OCI-LY7 (cell line): ENCODE measurements at regions not wholly inside any gene's neighbourhood (a gene's known extent, or its start where the extent isn't known, plus 50 kb on each side); places are given as distances from the start of the nearest gene placed in this dataset.

Experiments used
- BruUV-seq: library from RNA; stranded (reverse); fragments of 400-500 nt; replicated peaks from 2 replicates; lab custom pipeline; 2021; lab: Mats Ljungman, UMichigan
- CTCF ChIA-PET: fragments of 300-600 bp; sonication (Branson Sonifier 250); formaldehyde crosslinking; loops from one replicate; lab custom pipeline; 2022; ENCODE audit warnings: antibody characterized with exemption; ENCODE audit not compliant: unreplicated experiment; lab: Charles Lee
- POLR2A ChIA-PET: fragments of 300-600 bp; sonication (Branson Sonifier 250); formaldehyde crosslinking; loops from one replicate; lab custom pipeline; 2022; ENCODE audit warnings: antibody characterized with exemption; lab: Charles Lee
- DNase-seq: peaks from one replicate; pipeline ENCODE4 v3.0.0-alpha.2; 2015; ENCODE audit warnings: low spot score
- H2AFZ ChIP-seq: fragments of 200-600 bp; sonication (generic), shearing (Covaris generic); 2 replicates; pipeline ENCODE4 v1.6.1; 2014; ENCODE audit warnings: mild to moderate bottlenecking, antibody characterized with exemption, low read length, moderate library complexity
- H3K27ac ChIP-seq: fragments of 200-600 bp; sonication (generic); 2 replicates; pipeline ENCODE4 v1.5.1; 2014; ENCODE audit warnings: mixed run types, low read depth, mild to moderate bottlenecking, moderate library complexity, low read length, inconsistent platforms; ENCODE audit not compliant: poor library complexity, severe bottlenecking
- H3K36me3 ChIP-seq: fragments of 200-600 bp; sonication (generic); 2 replicates; pipeline ENCODE4 v1.6.1; 2014; ENCODE audit warnings: mild to moderate bottlenecking, antibody characterized with exemption, low read length, moderate library complexity, mixed read lengths; ENCODE audit not compliant: insufficient read depth
- H3K4me1 ChIP-seq: fragments of 200-600 bp; sonication (generic); 2 replicates; pipeline ENCODE4 v1.5.1; 2014; ENCODE audit warnings: mild to moderate bottlenecking, low read length; ENCODE audit not compliant: insufficient read depth, poor library complexity, severe bottlenecking
- H3K4me2 ChIP-seq: fragments of 200-600 bp; sonication (generic); 2 replicates; pipeline ENCODE4 v1.6.1; 2014; ENCODE audit warnings: mild to moderate bottlenecking, low read length
- H3K4me3 ChIP-seq: fragments of 200-600 bp; sonication (generic); 2 replicates; pipeline ENCODE4 v1.5.1; 2014; ENCODE audit warnings: mild to moderate bottlenecking, low read depth, low read length; ENCODE audit not compliant: poor library complexity, severe bottlenecking
- H3K79me2 ChIP-seq: fragments of 200-600 bp; sonication (generic); 2 replicates; pipeline ENCODE4 v1.6.1; 2016; ENCODE audit warnings: low read depth, mild to moderate bottlenecking, low read length, moderate library complexity, mixed read lengths; ENCODE audit not compliant: insufficient read depth
- H3K9me2 ChIP-seq: fragments of 200-600 bp; sonication (generic); 2 replicates; pipeline ENCODE4 v1.6.1; 2016; ENCODE audit warnings: mild to moderate bottlenecking, low read length, mixed read lengths; ENCODE audit not compliant: insufficient read depth
- H3K9me3 ChIP-seq: fragments of 200-600 bp; sonication (generic); 2 replicates; pipeline ENCODE4 v1.6.1; 2014; ENCODE audit warnings: mild to moderate bottlenecking, mixed run types, low read length, mixed read lengths
- H4K20me1 ChIP-seq: fragments of 200-600 bp; sonication (generic); 2 replicates; pipeline ENCODE4 v1.6.1; 2014; ENCODE audit warnings: mild to moderate bottlenecking, antibody characterized with exemption, low read length, moderate library complexity, mixed read lengths; ENCODE audit not compliant: insufficient read depth
- EZH2phosphoT487 ChIP-seq: fragments of 200-600 bp; sonication (generic); IDR thresholded peaks from 2 replicates; pipeline ENCODE4 v1.6.1; 2018; ENCODE audit warnings: low read depth, borderline replicate concordance, mild to moderate bottlenecking, mixed run types, antibody characterized with exemption, low read length, moderate library complexity, mixed read lengths
- intact Hi-C: fragments of 100-400 bp; cut with micrococcal nuclease; formaldehyde crosslinking; loops from one replicate; pipeline ENCODE4 v1.10.0; 2022; ENCODE audit not compliant: unreplicated experiment
- TF ChIP-seq, protein P1 (sequence below): fragments of 200-600 bp; sonication (generic); conservative IDR thresholded peaks from 2 replicates; pipeline ENCODE4 v1.5.1; 2014; ENCODE audit warnings: mild to moderate bottlenecking, antibody characterized with exemption, low read length, moderate library complexity, mixed read lengths

DNA sequence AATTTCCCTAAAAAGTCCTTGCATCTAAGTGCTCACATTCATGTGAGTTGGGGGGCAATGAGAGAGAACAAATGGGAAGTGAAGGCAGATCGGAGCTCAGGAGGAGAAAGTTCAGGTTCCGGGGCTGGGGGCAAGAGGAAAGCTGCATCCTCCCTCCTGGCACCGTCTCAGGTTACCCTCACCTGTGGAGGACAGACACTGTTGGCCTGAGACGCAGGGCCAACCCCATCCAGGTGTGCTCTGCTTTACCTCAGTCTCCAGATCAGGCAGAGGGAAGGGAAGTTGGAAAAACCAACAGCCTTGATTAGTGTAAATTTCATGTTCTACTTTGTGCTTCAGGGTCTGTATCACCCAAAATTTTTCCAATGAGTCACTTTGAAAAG, 146.9 kb downstream of the TRIM29 start:
- no peaks in the 10 kb centered on the region for H3K9me2 ChIP-seq
- BruUV-seq = no TSS peak
- H3K36me3 ChIP-seq = no peaks in the 10 kb centered on the region
- H3K4me2 ChIP-seq = no peak overlapping the region
- no peak for DNase-seq
- CTCF ChIA-PET = interaction anchor here (0.6 kb wide), 1 partner anchor 365 kb away, joined by 3 read pairs; no protein-coding TSS in a partner anchor
- H3K79me2 ChIP-seq = no peaks in the 10 kb centered on the region
- H4K20me1 ChIP-seq = no peaks in the 10 kb centered on the region
- POLR2A ChIA-PET = no interaction called here
- no peaks in the 10 kb centered on the region for H3K4me1 ChIP-seq
- H3K27ac ChIP-seq = no peak overlapping the region
- TF ChIP-seq, protein P1, sequence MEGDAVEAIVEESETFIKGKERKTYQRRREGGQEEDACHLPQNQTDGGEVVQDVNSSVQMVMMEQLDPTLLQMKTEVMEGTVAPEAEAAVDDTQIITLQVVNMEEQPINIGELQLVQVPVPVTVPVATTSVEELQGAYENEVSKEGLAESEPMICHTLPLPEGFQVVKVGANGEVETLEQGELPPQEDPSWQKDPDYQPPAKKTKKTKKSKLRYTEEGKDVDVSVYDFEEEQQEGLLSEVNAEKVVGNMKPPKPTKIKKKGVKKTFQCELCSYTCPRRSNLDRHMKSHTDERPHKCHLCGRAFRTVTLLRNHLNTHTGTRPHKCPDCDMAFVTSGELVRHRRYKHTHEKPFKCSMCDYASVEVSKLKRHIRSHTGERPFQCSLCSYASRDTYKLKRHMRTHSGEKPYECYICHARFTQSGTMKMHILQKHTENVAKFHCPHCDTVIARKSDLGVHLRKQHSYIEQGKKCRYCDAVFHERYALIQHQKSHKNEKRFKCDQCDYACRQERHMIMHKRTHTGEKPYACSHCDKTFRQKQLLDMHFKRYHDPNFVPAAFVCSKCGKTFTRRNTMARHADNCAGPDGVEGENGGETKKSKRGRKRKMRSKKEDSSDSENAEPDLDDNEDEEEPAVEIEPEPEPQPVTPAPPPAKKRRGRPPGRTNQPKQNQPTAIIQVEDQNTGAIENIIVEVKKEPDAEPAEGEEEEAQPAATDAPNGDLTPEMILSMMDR = no peak
- no peak for TF ChIP-seq EZH2phosphoT487
- intact Hi-C loops = no loop called here
- no peak overlapping the region for H2AFZ ChIP-seq
- no peaks in the 10 kb centered on the region for H3K9me3 ChIP-seq
- H3K4me3 ChIP-seq = no peak overlapping the region

DNA sequence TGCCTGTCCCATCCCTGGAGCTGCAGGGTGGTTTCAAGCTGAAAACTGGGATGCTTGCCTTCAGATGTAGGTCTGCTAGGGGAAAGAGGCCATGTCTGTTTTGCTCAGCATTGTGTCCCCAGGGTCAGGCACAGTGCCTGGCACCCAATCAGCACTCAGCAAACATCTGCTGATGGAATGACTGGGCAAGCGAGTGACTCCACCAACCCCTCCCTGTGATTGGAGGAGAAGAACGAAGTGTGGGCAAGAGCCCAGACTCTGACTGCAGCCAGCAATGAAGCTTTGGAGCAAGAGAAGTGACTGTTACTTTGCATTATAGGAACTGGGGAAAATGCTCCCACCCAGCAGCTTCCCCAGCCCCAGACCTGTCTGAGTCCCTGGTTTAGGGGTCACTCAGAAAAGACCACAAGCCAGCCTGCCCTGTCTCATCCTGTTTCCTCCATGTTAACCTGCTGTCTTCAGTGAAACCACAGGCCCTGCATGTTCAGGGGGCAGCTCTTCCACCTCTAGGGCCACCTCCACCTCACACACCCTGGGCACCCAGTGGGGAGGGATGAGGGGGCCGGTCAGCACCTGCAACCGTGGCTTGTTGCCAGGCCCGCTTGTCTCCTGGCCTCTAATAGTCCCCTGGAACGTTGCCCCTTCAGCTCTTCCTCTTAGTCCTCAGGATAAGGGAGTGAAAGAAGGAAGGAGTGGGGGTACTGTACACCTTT, 147.4 kb downstream of the TRIM29 start:
- Histone ChIP-seq H3K9me3 (no peaks in the 10 kb centered on the region), H3K27ac (no peak overlapping the region), H3K4me1 (no peaks in the 10 kb centered on the region), H2AFZ (no peak overlapping the region), H3K4me2 (no peak overlapping the region), H3K36me3 (no peaks in the 10 kb centered on the region), H4K20me1 (no peaks in the 10 kb centered on the region), H3K9me2 (no peaks in the 10 kb centered on the region), H3K79me2 (no peaks in the 10 kb centered on the region), H3K4me3 (no peak overlapping the region)
- intact Hi-C loops = no loop called here
- ChIA-PET CTCF (interaction anchor here (0.6 kb wide), 1 partner anchor 365 kb away, joined by 3 read pairs; no protein-coding TSS in a partner anchor), POLR2A (no interaction called here)
- TF ChIP-seq, protein P1 = no peak
- no peak for TF ChIP-seq EZH2phosphoT487
- no TSS peak for BruUV-seq
- no peak for DNase-seq

DNA sequence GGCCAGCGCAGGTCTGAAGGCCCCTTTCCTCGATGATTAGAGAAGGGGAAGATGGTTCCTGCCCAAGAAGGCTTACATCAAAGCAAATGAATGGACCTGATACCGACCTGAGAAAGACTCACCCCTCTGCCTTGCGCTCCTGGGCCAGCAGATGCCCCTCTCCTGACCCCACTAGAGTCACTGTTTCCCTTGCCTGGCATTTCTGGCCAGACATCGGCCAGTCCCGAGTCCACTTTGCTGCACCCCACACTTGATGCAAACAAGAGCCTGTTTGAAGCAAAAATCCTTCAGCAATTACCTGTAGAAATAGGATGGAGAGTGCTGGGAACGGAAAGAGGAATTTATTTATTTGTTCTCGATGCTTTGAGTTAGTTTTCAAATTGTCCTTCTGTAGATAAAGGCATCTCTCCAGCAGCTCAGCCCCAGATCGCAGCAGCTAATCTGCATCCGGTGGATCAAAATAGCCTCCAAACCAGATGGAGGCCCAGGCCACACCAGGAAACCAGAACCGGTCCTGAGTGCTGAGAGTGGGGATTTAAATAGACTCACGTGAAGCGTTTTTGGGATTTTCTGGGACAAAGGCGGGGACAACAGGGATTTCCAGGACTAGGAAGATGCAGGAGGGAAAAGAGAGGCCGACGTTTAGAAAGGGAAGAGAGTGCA, 148.6 kb downstream of the TRIM29 start:
- no peak overlapping the region for H3K4me3 ChIP-seq
- BruUV-seq = no TSS peak
- CTCF ChIA-PET = no interaction called here

More for the DNA sequence above, 148.6 kb downstream of the TRIM29 start:
- intact Hi-C loops = no loop called here
- Histone ChIP-seq H3K4me1 (no peaks in the 10 kb centered on the region), H3K9me2 (no peaks in the 10 kb centered on the region), H3K79me2 (no peaks in the 10 kb centered on the region), H2AFZ (no peak overlapping the region), H3K36me3 (no peaks in the 10 kb centered on the region), H3K27ac (no peak overlapping the region), H4K20me1 (no peaks in the 10 kb centered on the region), H3K4me2 (no peak overlapping the region), H3K9me3 (no peaks in the 10 kb centered on the region)
- DNase-seq = no peak
- TF ChIP-seq EZH2phosphoT487 = no peak
- TF ChIP-seq, protein P1 = no peak
- POLR2A ChIA-PET = no interaction called here
